ENCODE measurements at regions not wholly inside any gene's neighbourhood (a gene's known extent, or its start where the extent isn't known, plus 50 kb on each side); places are given as distances from the start of the nearest gene placed in this dataset.

GRCh38 chr22:27148886-27149470 lies 491.6 kb downstream of the MIAT start:
- ATAC-seq (no peak), DNase-seq (no peak)

- ATAC-seq (no peak), DNase-seq (no peak)
Observed at GRCh38 chr22:27149921-27150543, 492.6 kb downstream of the MIAT start.

- ATAC-seq (no peak), DNase-seq (no peak)
Observed at GRCh38 chr22:27150544-27150941, 493.2 kb downstream of the MIAT start.

- no peak for ATAC-seq
- no peak for DNase-seq
Observed at GRCh38 chr22:27151407-27151806, 494.0 kb downstream of the MIAT start.

GRCh38 chr22:27152033-27152432 lies 494.6 kb downstream of the MIAT start:
- ATAC-seq, result no peak
- no peak for DNase-seq

- ATAC-seq (no peak), DNase-seq (no peak)
Observed at GRCh38 chr22:27152883-27153282, 495.5 kb downstream of the MIAT start.

GRCh38 chr22:27153386-27153785 lies 496.0 kb downstream of the MIAT start:
- DNase-seq (no peak), ATAC-seq (no peak)

GRCh38 chr22:27154717-27155116 lies 497.3 kb downstream of the MIAT start:
- ATAC-seq (no peak), DNase-seq (no peak)

- DNase-seq (no peak), ATAC-seq (no peak)
Observed at GRCh38 chr22:27156821-27157489, 499.6 kb downstream of the MIAT start.

- DNase-seq (no peak), ATAC-seq (no peak)
Observed at GRCh38 chr22:27157666-27158370, 500.4 kb downstream of the MIAT start.

- ATAC-seq, result no peak
Observed at GRCh38 chr22:27159016-27159415, 501.6 kb downstream of the MIAT start.

GRCh38 chr22:27159716-27160295 lies 502.4 kb downstream of the MIAT start:
- ATAC-seq (no peak), DNase-seq (no peak)

More at GRCh38 chr22:27159016-27159415, 501.6 kb downstream of the MIAT start:
- no peak for DNase-seq

- no peak for DNase-seq
- no peak for ATAC-seq
Observed at GRCh38 chr22:27163162-27164137, 506.1 kb downstream of the MIAT start.

- DNase-seq (no peak), ATAC-seq (no peak)
Observed at GRCh38 chr22:27164781-27165503, 507.6 kb downstream of the MIAT start.

GRCh38 chr22:27168681-27169080 lies 511.3 kb downstream of the MIAT start:
- DNase-seq (no peak), ATAC-seq (no peak)

- DNase-seq (no peak), ATAC-seq (no peak)
Observed at GRCh38 chr22:27170491-27170890, 513.1 kb downstream of the MIAT start.

GRCh38 chr22:27171212-27171611 lies 513.8 kb downstream of the MIAT start:
- DNase-seq, result no peak
- no peak for ATAC-seq

GRCh38 chr22:27173530-27173929 lies 516.1 kb downstream of the MIAT start:
- ATAC-seq (no peak), DNase-seq (no peak)

GRCh38 chr22:27175021-27175838 lies 517.8 kb downstream of the MIAT start:
- no peak for ATAC-seq
- DNase-seq, result no peak

GRCh38 chr22:27175974-27176373 lies 518.6 kb downstream of the MIAT start:
- no peak for DNase-seq
- no peak for ATAC-seq
